ENCODE measurements at regions not wholly inside any gene's neighbourhood (a gene's known extent, or its start where the extent isn't known, plus 50 kb on each side); places are given as distances from the start of the nearest gene placed in this dataset.

GRCh38 chr16:62548095-62548494 is 511.9 kb upstream of the CDH8 start:
- Histone ChIP-seq H3K4ac (ENCODE audit: low read depth, low read length) (no peak overlapping the region), H3K23me2 (ENCODE audit: insufficient read length, low read depth, low read length, poor library complexity, severe bottlenecking) (no peaks in the 10 kb centered on the region), H2BK12ac (ENCODE audit: insufficient read length, low read depth, low read length) (no peak overlapping the region), H3K14ac (ENCODE audit: insufficient read depth, low read length) (no peak overlapping the region), H3K79me1 (ENCODE audit: insufficient read depth, low read depth, low read length, poor library complexity, severe bottlenecking) (no peaks in the 10 kb centered on the region), H3K9ac (ENCODE audit: extremely low read depth, insufficient read length, low read length) (no peak overlapping the region), H4K20me1 (ENCODE audit: control insufficient read depth, insufficient read depth, insufficient read length) (no peaks in the 10 kb centered on the region), H3K23ac (ENCODE audit: insufficient read length, low read depth, low read length) (no peak overlapping the region), H3K4me1 (ENCODE audit: insufficient read depth, low read length) (no peaks in the 10 kb centered on the region), H2BK15ac (ENCODE audit: low read depth, low read length) (no peak overlapping the region), H2BK20ac (ENCODE audit: low read depth, low read length, poor library complexity, severe bottlenecking) (no peak overlapping the region), H3K79me2 (ENCODE audit: insufficient read depth, low read length) (no peaks in the 10 kb centered on the region), H3K27ac (ENCODE audit: insufficient read length, low read depth, low read length) (no peak overlapping the region), H4K5ac (ENCODE audit: insufficient read length, low read depth, low read length) (no peak overlapping the region), H3K18ac (ENCODE audit: insufficient read length, low read depth, low read length) (no peak overlapping the region), H4K91ac (ENCODE audit: insufficient read length, low read depth, low read length) (no peak overlapping the region), H3T11ph (ENCODE audit: low read length) (no peak overlapping the region), H2BK120ac (ENCODE audit: low read depth, low read length, poor library complexity, severe bottlenecking) (no peak overlapping the region), H2BK5ac (ENCODE audit: insufficient read length, low read length) (no peak overlapping the region), H2AK5ac (ENCODE audit: insufficient read length, low read length) (no peak overlapping the region), H3K56ac (ENCODE audit: insufficient read length, low read depth, low read length) (no peak overlapping the region), H3K27me3 (ENCODE audit: insufficient read depth, low read length) (no peaks in the 10 kb centered on the region), H2AFZ (ENCODE audit: low read length) (no peak overlapping the region), H3K9me3 (ENCODE audit: control insufficient read depth, low read depth, low read length) (no peaks in the 10 kb centered on the region), H4K8ac (replicated peaks; ENCODE audit: insufficient read length, low read depth, low read length) (no peak overlapping the region), H3K4me2 (ENCODE audit: insufficient read depth, insufficient read length, low read length) (no peak overlapping the region)
- WGBS (ENCODE audit: extremely low coverage, insufficient read length, low lambda C conversion rate) = no CpG with 5 or more reads among the region's 1 CpG
- Mint-ChIP-seq H3K4me1 (peaks cover 9 to 12% of the 10 kb centered on the region in 2 experiments), H3K4me3 (no peak overlapping the region), H3K27me3 (ENCODE audit: low read depth) (no peaks in the 10 kb centered on the region), H3K36me3 (ENCODE audit: insufficient read depth in 1 of 3, low read depth in 3 of 3) (peaks cover 0 to 3% (median 0%) of the 10 kb centered on the region in 3 experiments; a peak in 3 of 7 replicates), H3K27ac (no peak overlapping the region), H3K9me3 (peaks cover 4 to 10% of the 10 kb centered on the region in 2 experiments)
- TF ChIP-seq, protein P1, sequence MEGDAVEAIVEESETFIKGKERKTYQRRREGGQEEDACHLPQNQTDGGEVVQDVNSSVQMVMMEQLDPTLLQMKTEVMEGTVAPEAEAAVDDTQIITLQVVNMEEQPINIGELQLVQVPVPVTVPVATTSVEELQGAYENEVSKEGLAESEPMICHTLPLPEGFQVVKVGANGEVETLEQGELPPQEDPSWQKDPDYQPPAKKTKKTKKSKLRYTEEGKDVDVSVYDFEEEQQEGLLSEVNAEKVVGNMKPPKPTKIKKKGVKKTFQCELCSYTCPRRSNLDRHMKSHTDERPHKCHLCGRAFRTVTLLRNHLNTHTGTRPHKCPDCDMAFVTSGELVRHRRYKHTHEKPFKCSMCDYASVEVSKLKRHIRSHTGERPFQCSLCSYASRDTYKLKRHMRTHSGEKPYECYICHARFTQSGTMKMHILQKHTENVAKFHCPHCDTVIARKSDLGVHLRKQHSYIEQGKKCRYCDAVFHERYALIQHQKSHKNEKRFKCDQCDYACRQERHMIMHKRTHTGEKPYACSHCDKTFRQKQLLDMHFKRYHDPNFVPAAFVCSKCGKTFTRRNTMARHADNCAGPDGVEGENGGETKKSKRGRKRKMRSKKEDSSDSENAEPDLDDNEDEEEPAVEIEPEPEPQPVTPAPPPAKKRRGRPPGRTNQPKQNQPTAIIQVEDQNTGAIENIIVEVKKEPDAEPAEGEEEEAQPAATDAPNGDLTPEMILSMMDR (conservative IDR thresholded peaks at IDR 0.05) = no peak
- DNase-seq = peak; percentile 46

Measured in H9 (cell line).